Liver (tissue), 8 donors: ENCODE measurements at regions not wholly inside any gene's neighbourhood (a gene's known extent, or its start where the extent isn't known, plus 50 kb on each side); places are given as distances from the start of the nearest gene placed in this dataset.
"Not testable (repeated sequence)": the region's sequence is repeated elsewhere in the genome, so short reads cannot be mapped to it uniquely, and the experiment has no call there.

Source experiments
- DNase-seq: peaks from one replicate; pipeline ENCODE4 v3.0.0-alpha.2; 2017; ENCODE audit warnings: low spot score
- H3K27ac ChIP-seq, 2 donors: one replicate each; pipeline ENCODE4 v1.7.0; 2013; ENCODE audit warnings: inconsistent platforms in 2 of 2, low read length in 2 of 2, control low read depth in 1 of 2, low read depth in 1 of 2, mild to moderate bottlenecking in 1 of 2
- H3K27me3 ChIP-seq, 4 donors: one replicate each; pipeline versions ENCODE4 v1.6.1 to v1.7.0; 2013; ENCODE audit warnings: low read length in 3 of 4, inconsistent platforms in 1 of 4, mild to moderate bottlenecking in 1 of 4, moderate library complexity in 1 of 4; ENCODE audit not compliant: control insufficient read depth in 4 of 4, insufficient read depth in 4 of 4
- H3K36me3 ChIP-seq, 4 donors: one replicate each; pipeline versions ENCODE4 v1.6.1 to v1.7.0; 2013; ENCODE audit warnings: low read length in 3 of 4, mild to moderate bottlenecking in 3 of 4, low read depth in 1 of 4, moderate library complexity in 1 of 4; ENCODE audit not compliant: control insufficient read depth in 4 of 4, insufficient read depth in 3 of 4
- H3K4me1 ChIP-seq, 4 donors: one replicate each; pipeline versions ENCODE4 v1.6.1 to v1.7.0; 2013; ENCODE audit warnings: low read length in 3 of 4, mild to moderate bottlenecking in 3 of 4, moderate library complexity in 1 of 4; ENCODE audit not compliant: control insufficient read depth in 4 of 4, insufficient read depth in 4 of 4
- H3K4me3 ChIP-seq, 3 donors: one replicate each; pipeline versions ENCODE4 v1.6.1 to v1.7.0; 2013; ENCODE audit warnings: low read length in 3 of 3, control low read depth in 1 of 3, low read depth in 1 of 3, mild to moderate bottlenecking in 1 of 3
- H3K9ac ChIP-seq, 2 donors: one replicate each; pipeline ENCODE4 v1.7.0; 2013; ENCODE audit warnings: low read length in 2 of 2, mild to moderate bottlenecking in 2 of 2, moderate library complexity in 2 of 2, control low read depth in 1 of 2, low read depth in 1 of 2
- H3K9me3 ChIP-seq, 4 donors: one replicate each; pipeline versions ENCODE4 v1.6.1 to v1.7.0; 2013; ENCODE audit warnings: low read length in 3 of 4; ENCODE audit not compliant: control insufficient read depth in 4 of 4
- CTCF ChIP-seq: fragments of 150-350 bp; IDR thresholded peaks from 2 replicates; pipeline ENCODE4 v1.5.1; 2017; ENCODE audit warnings: improper control_type of control experiment, low read depth, low read length; ENCODE audit not compliant: missing input control
- EGR1 ChIP-seq, 2 donors: IDR thresholded peaks; 2 replicates each; pipeline ENCODE4 v1.6.1; 2016 to 2018; ENCODE audit warnings: antibody characterized with exemption in 2 of 2, low read depth in 2 of 2
- FOXA1 ChIP-seq: IDR thresholded peaks from 2 replicates; pipeline ENCODE4 v1.6.1; 2016; ENCODE audit warnings: antibody characterized with exemption
- FOXA2 ChIP-seq: IDR thresholded peaks from 2 replicates; pipeline ENCODE4 v1.6.1; 2016; ENCODE audit warnings: antibody characterized with exemption
- MAX ChIP-seq: IDR thresholded peaks from 2 replicates; pipeline ENCODE4 v1.6.1; 2016; ENCODE audit warnings: antibody characterized with exemption
- RAD21 ChIP-seq, 2 donors: IDR thresholded peaks; 2 replicates each; pipeline ENCODE4 v1.6.1; 2016; ENCODE audit warnings: antibody characterized with exemption in 2 of 2, mild to moderate bottlenecking in 2 of 2
- TAF1 ChIP-seq: conservative IDR thresholded peaks from 2 replicates; pipeline ENCODE4 v1.6.1; 2016; ENCODE audit warnings: antibody characterized with exemption, mild to moderate bottlenecking
- YY1 ChIP-seq: IDR thresholded peaks from 2 replicates; pipeline ENCODE4 v1.6.1; 2016; ENCODE audit warnings: antibody characterized with exemption, mild to moderate bottlenecking
- ZBTB33 ChIP-seq: IDR thresholded peaks from 2 replicates; pipeline ENCODE4 v1.6.1; 2016; ENCODE audit warnings: antibody characterized with exemption
- WGBS: extraction: QIAGEN DNeasy Blood & Tissue Kit; methylation state at CpG from one replicate; pipeline ENCODE4 v1.1.7; 2013; 5-methylcytosine and 5-hydroxymethylcytosine counted together
- TF ChIP-seq, protein P1 (sequence below): IDR thresholded peaks from 2 replicates; pipeline ENCODE4 v1.6.1; 2016; ENCODE audit warnings: antibody characterized with exemption, mild to moderate bottlenecking
- donor health status: healthy.
- donor health status: healthy.
- donor health status: healthy.
- donor health status: healthy.
- donor health status: healthy.

GRCh38 chr2:84169871-84170270, 289.2 kb downstream of the SUCLG1 start (continued):
- TF ChIP-seq, protein P1, sequence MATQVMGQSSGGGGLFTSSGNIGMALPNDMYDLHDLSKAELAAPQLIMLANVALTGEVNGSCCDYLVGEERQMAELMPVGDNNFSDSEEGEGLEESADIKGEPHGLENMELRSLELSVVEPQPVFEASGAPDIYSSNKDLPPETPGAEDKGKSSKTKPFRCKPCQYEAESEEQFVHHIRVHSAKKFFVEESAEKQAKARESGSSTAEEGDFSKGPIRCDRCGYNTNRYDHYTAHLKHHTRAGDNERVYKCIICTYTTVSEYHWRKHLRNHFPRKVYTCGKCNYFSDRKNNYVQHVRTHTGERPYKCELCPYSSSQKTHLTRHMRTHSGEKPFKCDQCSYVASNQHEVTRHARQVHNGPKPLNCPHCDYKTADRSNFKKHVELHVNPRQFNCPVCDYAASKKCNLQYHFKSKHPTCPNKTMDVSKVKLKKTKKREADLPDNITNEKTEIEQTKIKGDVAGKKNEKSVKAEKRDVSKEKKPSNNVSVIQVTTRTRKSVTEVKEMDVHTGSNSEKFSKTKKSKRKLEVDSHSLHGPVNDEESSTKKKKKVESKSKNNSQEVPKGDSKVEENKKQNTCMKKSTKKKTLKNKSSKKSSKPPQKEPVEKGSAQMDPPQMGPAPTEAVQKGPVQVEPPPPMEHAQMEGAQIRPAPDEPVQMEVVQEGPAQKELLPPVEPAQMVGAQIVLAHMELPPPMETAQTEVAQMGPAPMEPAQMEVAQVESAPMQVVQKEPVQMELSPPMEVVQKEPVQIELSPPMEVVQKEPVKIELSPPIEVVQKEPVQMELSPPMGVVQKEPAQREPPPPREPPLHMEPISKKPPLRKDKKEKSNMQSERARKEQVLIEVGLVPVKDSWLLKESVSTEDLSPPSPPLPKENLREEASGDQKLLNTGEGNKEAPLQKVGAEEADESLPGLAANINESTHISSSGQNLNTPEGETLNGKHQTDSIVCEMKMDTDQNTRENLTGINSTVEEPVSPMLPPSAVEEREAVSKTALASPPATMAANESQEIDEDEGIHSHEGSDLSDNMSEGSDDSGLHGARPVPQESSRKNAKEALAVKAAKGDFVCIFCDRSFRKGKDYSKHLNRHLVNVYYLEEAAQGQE, result no peak
- TF ChIP-seq MAX, result no peak
- TF ChIP-seq TAF1, result no peak
- no peak for TF ChIP-seq FOXA2
- no peak for TF ChIP-seq YY1
- TF ChIP-seq RAD21 (IDR thresholded peaks at IDR 0.05), result no peak

- H3K9me3 ChIP-seq, H3K4me3 ChIP-seq, H3K4me1 ChIP-seq, DNase-seq, H3K27me3 ChIP-seq, H3K27ac ChIP-seq, H3K9ac ChIP-seq, H3K36me3 ChIP-seq: not testable (repeated sequence)
- 73% methylated on average over 1 of the region's 1 CpG for WGBS
Observed at GRCh38 chr2:84168552-84168951, 290.5 kb downstream of the SUCLG1 start.

- DNase-seq, result no peak
- Histone ChIP-seq H3K9me3 (no peaks in the 10 kb centered on the region), H3K4me3 (no peak overlapping the region), H3K27me3 (no peaks in the 10 kb centered on the region), H3K9ac (no peak overlapping the region), H3K4me1 (no peaks in the 10 kb centered on the region), H3K36me3 (no peaks in the 10 kb centered on the region), H3K27ac (no peak overlapping the region)
- no peak for TF ChIP-seq CTCF
- no peak for TF ChIP-seq FOXA1
- no peak for TF ChIP-seq RAD21 (IDR thresholded peaks at IDR 0.05)
- TF ChIP-seq ZBTB33, result no peak
- TF ChIP-seq EGR1 (IDR thresholded peaks at IDR 0.05; ENCODE audit: low read depth in 2 of 2), result no peak
- WGBS, result 90% methylated on average over 2 of the region's 2 CpGs
Observed at GRCh38 chr2:84165256-84165655, 293.8 kb downstream of the SUCLG1 start.
